OCI-LY7 (cell line): ENCODE measurements at regions not wholly inside any gene's neighbourhood (a gene's known extent, or its start where the extent isn't known, plus 50 kb on each side); places are given as distances from the start of the nearest gene placed in this dataset.

Experiments
- BruUV-seq: library from RNA; stranded (reverse); fragments of 400-500 nt; replicated peaks from 2 replicates; lab custom pipeline; 2021; lab: Mats Ljungman, UMichigan
- CTCF ChIA-PET: fragments of 300-600 bp; sonication (Branson Sonifier 250); formaldehyde crosslinking; loops from one replicate; lab custom pipeline; 2022; ENCODE audit warnings: antibody characterized with exemption; ENCODE audit not compliant: unreplicated experiment; lab: Charles Lee
- POLR2A ChIA-PET: fragments of 300-600 bp; sonication (Branson Sonifier 250); formaldehyde crosslinking; loops from one replicate; lab custom pipeline; 2022; ENCODE audit warnings: antibody characterized with exemption; lab: Charles Lee
- DNase-seq: peaks from one replicate; pipeline ENCODE4 v3.0.0-alpha.2; 2015; ENCODE audit warnings: low spot score
- H2AFZ ChIP-seq: fragments of 200-600 bp; sonication (generic), shearing (Covaris generic); 2 replicates; pipeline ENCODE4 v1.6.1; 2014; ENCODE audit warnings: mild to moderate bottlenecking, antibody characterized with exemption, low read length, moderate library complexity
- H3K27ac ChIP-seq: fragments of 200-600 bp; sonication (generic); 2 replicates; pipeline ENCODE4 v1.5.1; 2014; ENCODE audit warnings: mixed run types, low read depth, mild to moderate bottlenecking, moderate library complexity, low read length, inconsistent platforms; ENCODE audit not compliant: poor library complexity, severe bottlenecking
- H3K36me3 ChIP-seq: fragments of 200-600 bp; sonication (generic); 2 replicates; pipeline ENCODE4 v1.6.1; 2014; ENCODE audit warnings: mild to moderate bottlenecking, antibody characterized with exemption, low read length, moderate library complexity, mixed read lengths; ENCODE audit not compliant: insufficient read depth
- H3K4me1 ChIP-seq: fragments of 200-600 bp; sonication (generic); 2 replicates; pipeline ENCODE4 v1.5.1; 2014; ENCODE audit warnings: mild to moderate bottlenecking, low read length; ENCODE audit not compliant: insufficient read depth, poor library complexity, severe bottlenecking
- H3K4me2 ChIP-seq: fragments of 200-600 bp; sonication (generic); 2 replicates; pipeline ENCODE4 v1.6.1; 2014; ENCODE audit warnings: mild to moderate bottlenecking, low read length
- H3K4me3 ChIP-seq: fragments of 200-600 bp; sonication (generic); 2 replicates; pipeline ENCODE4 v1.5.1; 2014; ENCODE audit warnings: mild to moderate bottlenecking, low read depth, low read length; ENCODE audit not compliant: poor library complexity, severe bottlenecking
- H3K79me2 ChIP-seq: fragments of 200-600 bp; sonication (generic); 2 replicates; pipeline ENCODE4 v1.6.1; 2016; ENCODE audit warnings: low read depth, mild to moderate bottlenecking, low read length, moderate library complexity, mixed read lengths; ENCODE audit not compliant: insufficient read depth
- H3K9me2 ChIP-seq: fragments of 200-600 bp; sonication (generic); 2 replicates; pipeline ENCODE4 v1.6.1; 2016; ENCODE audit warnings: mild to moderate bottlenecking, low read length, mixed read lengths; ENCODE audit not compliant: insufficient read depth
- H3K9me3 ChIP-seq: fragments of 200-600 bp; sonication (generic); 2 replicates; pipeline ENCODE4 v1.6.1; 2014; ENCODE audit warnings: mild to moderate bottlenecking, mixed run types, low read length, mixed read lengths
- H4K20me1 ChIP-seq: fragments of 200-600 bp; sonication (generic); 2 replicates; pipeline ENCODE4 v1.6.1; 2014; ENCODE audit warnings: mild to moderate bottlenecking, antibody characterized with exemption, low read length, moderate library complexity, mixed read lengths; ENCODE audit not compliant: insufficient read depth
- EZH2phosphoT487 ChIP-seq: fragments of 200-600 bp; sonication (generic); IDR thresholded peaks from 2 replicates; pipeline ENCODE4 v1.6.1; 2018; ENCODE audit warnings: low read depth, borderline replicate concordance, mild to moderate bottlenecking, mixed run types, antibody characterized with exemption, low read length, moderate library complexity, mixed read lengths
- intact Hi-C: fragments of 100-400 bp; cut with micrococcal nuclease; formaldehyde crosslinking; loops from one replicate; pipeline ENCODE4 v1.10.0; 2022; ENCODE audit not compliant: unreplicated experiment
- TF ChIP-seq, protein P1 (sequence below): fragments of 200-600 bp; sonication (generic); conservative IDR thresholded peaks from 2 replicates; pipeline ENCODE4 v1.5.1; 2014; ENCODE audit warnings: mild to moderate bottlenecking, antibody characterized with exemption, low read length, moderate library complexity, mixed read lengths

DNA sequence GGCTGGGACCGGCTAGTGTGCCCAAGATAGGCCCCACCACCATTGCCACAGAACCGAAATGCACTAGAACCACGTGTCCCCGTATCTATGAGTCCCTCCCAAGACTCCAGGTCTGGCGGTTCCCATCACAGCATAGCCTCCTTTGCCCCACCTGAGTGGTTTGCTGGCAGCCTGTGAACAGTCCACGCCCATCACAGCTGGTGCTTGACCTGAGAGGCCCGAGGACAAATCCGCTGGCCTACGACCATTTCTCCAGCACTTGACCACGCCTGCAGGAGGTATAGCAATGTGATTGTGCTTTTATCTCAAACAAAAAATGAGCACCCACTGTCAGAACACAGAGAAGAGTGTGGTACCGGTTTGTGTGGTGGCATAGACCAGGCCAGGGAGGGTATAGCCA, 736.7 kb upstream of the GBE1 start:
- H3K79me2 ChIP-seq = no peaks in the 10 kb centered on the region
- DNase-seq = no peak
- CTCF ChIA-PET = no interaction called here
- H4K20me1 ChIP-seq = no peaks in the 10 kb centered on the region
- no peak overlapping the region for H3K27ac ChIP-seq
- no peaks in the 10 kb centered on the region for H3K36me3 ChIP-seq
- intact Hi-C loops = no loop called here
- no TSS peak for BruUV-seq
- no peaks in the 10 kb centered on the region for H3K4me1 ChIP-seq
- H3K4me2 ChIP-seq = no peak overlapping the region
- no peak overlapping the region for H2AFZ ChIP-seq
- H3K9me2 ChIP-seq = no peaks in the 10 kb centered on the region
- H3K4me3 ChIP-seq = no peak overlapping the region
- no peaks in the 10 kb centered on the region for H3K9me3 ChIP-seq
- TF ChIP-seq EZH2phosphoT487 = no peak
- TF ChIP-seq, protein P1, sequence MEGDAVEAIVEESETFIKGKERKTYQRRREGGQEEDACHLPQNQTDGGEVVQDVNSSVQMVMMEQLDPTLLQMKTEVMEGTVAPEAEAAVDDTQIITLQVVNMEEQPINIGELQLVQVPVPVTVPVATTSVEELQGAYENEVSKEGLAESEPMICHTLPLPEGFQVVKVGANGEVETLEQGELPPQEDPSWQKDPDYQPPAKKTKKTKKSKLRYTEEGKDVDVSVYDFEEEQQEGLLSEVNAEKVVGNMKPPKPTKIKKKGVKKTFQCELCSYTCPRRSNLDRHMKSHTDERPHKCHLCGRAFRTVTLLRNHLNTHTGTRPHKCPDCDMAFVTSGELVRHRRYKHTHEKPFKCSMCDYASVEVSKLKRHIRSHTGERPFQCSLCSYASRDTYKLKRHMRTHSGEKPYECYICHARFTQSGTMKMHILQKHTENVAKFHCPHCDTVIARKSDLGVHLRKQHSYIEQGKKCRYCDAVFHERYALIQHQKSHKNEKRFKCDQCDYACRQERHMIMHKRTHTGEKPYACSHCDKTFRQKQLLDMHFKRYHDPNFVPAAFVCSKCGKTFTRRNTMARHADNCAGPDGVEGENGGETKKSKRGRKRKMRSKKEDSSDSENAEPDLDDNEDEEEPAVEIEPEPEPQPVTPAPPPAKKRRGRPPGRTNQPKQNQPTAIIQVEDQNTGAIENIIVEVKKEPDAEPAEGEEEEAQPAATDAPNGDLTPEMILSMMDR = no peak
- POLR2A ChIA-PET = interaction anchor here (0.6 to 0.7 kb wide), 2 partner anchors 117 to 1713 kb away, joined by 3 read pairs; no protein-coding TSS in a partner anchor

DNA sequence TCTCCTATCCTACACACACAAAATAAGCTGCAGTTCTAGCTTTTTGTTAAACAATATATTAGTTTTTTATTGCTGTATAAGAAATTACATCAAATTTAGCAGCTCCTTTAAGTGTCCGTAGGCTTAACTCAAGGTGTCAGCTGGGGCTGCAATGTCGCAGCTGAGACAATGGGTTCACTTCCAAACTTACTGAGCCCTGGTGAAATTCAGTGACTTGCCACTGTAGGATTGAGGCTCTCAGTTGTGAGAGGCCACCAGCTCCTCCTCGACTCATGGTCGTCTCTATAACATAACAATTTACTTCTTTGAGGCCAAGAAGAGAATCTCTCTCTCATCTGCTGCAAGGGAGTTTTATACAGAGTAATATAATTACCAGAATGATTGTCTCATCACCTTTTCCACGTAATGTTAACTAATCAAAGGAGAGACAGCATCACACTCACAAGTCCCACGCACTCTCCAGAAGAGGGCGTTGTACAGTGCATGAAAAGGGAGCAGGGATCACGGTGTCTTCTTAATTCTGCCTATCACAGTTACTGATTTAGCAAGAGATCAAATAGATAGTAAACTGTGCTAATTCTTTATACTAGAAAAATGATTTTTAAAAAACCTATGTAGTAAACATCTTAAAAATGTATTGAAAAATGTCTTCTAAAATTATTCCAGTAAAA, 735.6 kb upstream of the GBE1 start:
- H3K27ac ChIP-seq = no peak overlapping the region
- H3K9me2 ChIP-seq = no peaks in the 10 kb centered on the region
- CTCF ChIA-PET = no interaction called here
- H3K4me2 ChIP-seq = no peak overlapping the region
- no peaks in the 10 kb centered on the region for H3K9me3 ChIP-seq
- H3K36me3 ChIP-seq = no peaks in the 10 kb centered on the region
- TF ChIP-seq, protein P1 = peak; percentile 75
- no peak for TF ChIP-seq EZH2phosphoT487
- no peaks in the 10 kb centered on the region for H4K20me1 ChIP-seq
- no peak overlapping the region for H2AFZ ChIP-seq
- H3K79me2 ChIP-seq = no peaks in the 10 kb centered on the region
- no TSS peak for BruUV-seq
- H3K4me1 ChIP-seq = no peaks in the 10 kb centered on the region
- intact Hi-C loops = no loop called here
- peak; percentile 31 for DNase-seq
- no peak overlapping the region for H3K4me3 ChIP-seq
- POLR2A ChIA-PET = interaction anchor here (0.8 kb wide), 1 partner anchor 143 kb away, joined by 3 read pairs; no protein-coding TSS in a partner anchor

DNA sequence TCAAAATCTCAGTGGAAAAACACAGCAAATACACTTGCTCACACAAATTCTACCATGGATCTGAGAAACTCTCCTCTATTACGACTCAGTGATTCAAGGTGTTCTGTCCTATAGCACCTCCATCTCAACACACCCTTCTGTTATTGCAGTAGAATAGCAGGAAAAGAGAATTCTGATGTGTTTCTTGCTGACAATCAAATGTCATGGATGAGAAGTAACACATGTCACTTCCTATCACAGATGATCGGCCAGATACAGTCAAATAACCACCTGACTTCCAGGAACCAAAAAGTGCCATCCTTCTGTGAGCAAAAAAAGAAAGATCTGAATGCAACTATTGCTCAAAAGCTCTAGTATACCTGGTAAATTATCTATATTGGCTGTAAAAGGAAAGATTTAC, 734.2 kb upstream of the GBE1 start:
- intact Hi-C loops = no loop called here
- Histone ChIP-seq H3K4me2 (no peak overlapping the region), H3K4me1 (no peaks in the 10 kb centered on the region), H3K79me2 (no peaks in the 10 kb centered on the region), H3K27ac (no peak overlapping the region), H3K9me2 (no peaks in the 10 kb centered on the region), H3K9me3 (no peaks in the 10 kb centered on the region), H2AFZ (no peak overlapping the region), H3K36me3 (no peaks in the 10 kb centered on the region), H3K4me3 (no peak overlapping the region), H4K20me1 (no peaks in the 10 kb centered on the region)
- CTCF ChIA-PET = no interaction called here
- POLR2A ChIA-PET = no interaction called here
- no peak for TF ChIP-seq EZH2phosphoT487
- TF ChIP-seq, protein P1 = no peak
- no peak for DNase-seq
- BruUV-seq = no TSS peak
